ENCODE measurements at regions not wholly inside any gene's neighbourhood (a gene's known extent, or its start where the extent isn't known, plus 50 kb on each side); places are given as distances from the start of the nearest gene placed in this dataset.
"Not testable (repeated sequence)": the region's sequence is repeated elsewhere in the genome, so short reads cannot be mapped to it uniquely, and the experiment has no call there.

DNA sequence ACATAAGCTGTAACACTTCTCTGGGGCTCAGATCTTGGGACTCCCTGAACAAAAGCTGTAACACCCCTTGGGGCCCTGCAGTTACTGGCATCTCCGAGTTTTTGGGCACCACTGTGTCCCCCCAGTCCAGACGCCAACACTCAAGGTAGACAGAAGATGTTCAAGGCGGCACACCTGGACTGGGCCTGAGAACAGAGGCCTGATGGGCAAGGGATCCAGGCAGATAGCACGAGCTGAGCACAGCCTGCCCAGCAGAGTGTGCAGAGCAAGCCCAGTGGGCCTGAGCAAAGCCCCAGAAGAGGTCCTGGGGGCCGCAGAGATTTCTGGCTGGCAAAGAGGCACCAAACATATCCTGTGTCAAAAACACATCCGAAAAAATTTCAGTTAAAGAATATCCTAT, 1163.3 kb upstream of the PRR20A start:
- no peaks in the 10 kb centered on the region for H3K36me3 ChIP-seq (ENCODE audit: insufficient read depth, low read length)
- H3K27me3 Mint-ChIP-seq (ENCODE audit: low read depth, unreplicated experiment), result no peaks in the 10 kb centered on the region

GRCh38 chr13:55981381-55981780, 1159.3 kb upstream of the PRR20A start:
- TF ChIP-seq CTCF (IDR thresholded peaks at IDR 0.05; ENCODE audit: insufficient read depth, low read depth, low read length) (no peak), EZH2 (IDR thresholded peaks at IDR 0.05; ENCODE audit: insufficient read depth, low read length) (no peak)
- no peaks in the 10 kb centered on the region for H3K27me3 ChIP-seq (ENCODE audit: insufficient read depth, low read length)
- no peak overlapping the region for H3K9ac ChIP-seq (ENCODE audit: low read length)
- no peak for FAIRE-seq
- H4K20me1 ChIP-seq (ENCODE audit: insufficient read depth, low read length), result no peaks in the 10 kb centered on the region
- H3K4me3 ChIP-seq (ENCODE audit: insufficient read depth, low read depth, low read length), result no peak overlapping the region
- H3K27ac ChIP-seq (ENCODE audit: low read depth, low read length), result no peak overlapping the region
- no peaks in the 10 kb centered on the region for H3K79me2 ChIP-seq (ENCODE audit: insufficient read depth, low read length)
- Mint-ChIP-seq H3K9me3 (ENCODE audit: unreplicated experiment) (peaks cover 5% of the 10 kb centered on the region), H3K27ac (ENCODE audit: unreplicated experiment) (no peak overlapping the region), H3K36me3 (ENCODE audit: low read depth, unreplicated experiment) (no peaks in the 10 kb centered on the region), H3K4me1 (ENCODE audit: low read depth, unreplicated experiment) (no peaks in the 10 kb centered on the region), H3K27me3 (ENCODE audit: low read depth, unreplicated experiment) (no peaks in the 10 kb centered on the region), H3K4me3 (ENCODE audit: unreplicated experiment) (no peak overlapping the region)
- no peaks in the 10 kb centered on the region for H3K4me1 ChIP-seq (ENCODE audit: insufficient read depth, low read length)
- no peaks in the 10 kb centered on the region for H3K36me3 ChIP-seq (ENCODE audit: insufficient read depth, low read length)
- no peaks in the 10 kb centered on the region for H3K9me3 ChIP-seq (ENCODE audit: insufficient read depth, low read depth, low read length)
- H2AFZ ChIP-seq (ENCODE audit: low read depth, low read length), result no peak overlapping the region
- DNase-seq (ENCODE audit: low read depth), result no peak
- H3K4me2 ChIP-seq (ENCODE audit: low read length), result no peak overlapping the region

More for the DNA sequence above, 1163.3 kb upstream of the PRR20A start:
- no peaks in the 10 kb centered on the region for H4K20me1 ChIP-seq (ENCODE audit: insufficient read depth, low read length)
- H3K27ac Mint-ChIP-seq (ENCODE audit: unreplicated experiment), result no peak overlapping the region
- DNase-seq (ENCODE audit: low read depth) (no peak), FAIRE-seq (no peak)
- no peak overlapping the region for H2AFZ ChIP-seq (ENCODE audit: low read depth, low read length)
- no peaks in the 10 kb centered on the region for H3K79me2 ChIP-seq (ENCODE audit: insufficient read depth, low read length)
- no peaks in the 10 kb centered on the region for H3K9me3 ChIP-seq (ENCODE audit: insufficient read depth, low read depth, low read length)
- H3K4me1 ChIP-seq (ENCODE audit: insufficient read depth, low read length), result no peaks in the 10 kb centered on the region
- no peaks in the 10 kb centered on the region for H3K27me3 ChIP-seq (ENCODE audit: insufficient read depth, low read length)
- H3K4me3 ChIP-seq (ENCODE audit: insufficient read depth, low read depth, low read length), result no peak overlapping the region
- no peak overlapping the region for H3K27ac ChIP-seq (ENCODE audit: low read depth, low read length)
- H3K4me2 ChIP-seq (ENCODE audit: low read length), result no peak overlapping the region
- H3K9me3 Mint-ChIP-seq (ENCODE audit: unreplicated experiment), result peaks cover 5% of the 10 kb centered on the region
- no peak overlapping the region for H3K4me3 Mint-ChIP-seq (ENCODE audit: unreplicated experiment)
- TF ChIP-seq EZH2 (IDR thresholded peaks at IDR 0.05; ENCODE audit: insufficient read depth, low read length), result no peak
- no peak for TF ChIP-seq CTCF (IDR thresholded peaks at IDR 0.05; ENCODE audit: insufficient read depth, low read depth, low read length)
- H3K9ac ChIP-seq (ENCODE audit: low read length), result no peak overlapping the region
- no peaks in the 10 kb centered on the region for H3K36me3 Mint-ChIP-seq (ENCODE audit: low read depth, unreplicated experiment)
- no peaks in the 10 kb centered on the region for H3K4me1 Mint-ChIP-seq (ENCODE audit: low read depth, unreplicated experiment)

DNA sequence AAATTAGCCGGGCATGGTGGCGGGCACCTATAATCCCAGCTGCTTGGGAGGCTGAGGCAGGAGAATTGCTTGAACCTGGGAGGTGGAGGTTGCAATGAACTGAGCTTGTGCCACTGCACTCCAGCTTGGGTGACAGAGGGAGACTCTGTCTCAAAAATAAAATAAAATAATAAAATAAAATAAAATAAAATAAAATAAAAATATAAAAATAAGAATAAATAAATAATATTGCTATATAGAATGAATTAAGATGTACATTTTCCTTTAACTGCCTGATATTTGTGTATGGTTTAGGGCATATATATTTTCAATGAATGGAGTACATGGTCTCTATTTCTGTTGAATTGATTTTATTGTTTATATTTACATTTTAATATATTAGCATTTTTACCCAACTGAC, 1156.7 kb upstream of the PRR20A start:
- not testable (repeated sequence) for H3K4me3 Mint-ChIP-seq (ENCODE audit: unreplicated experiment); DNase-seq (ENCODE audit: low read depth); H3K9me3 Mint-ChIP-seq (ENCODE audit: unreplicated experiment); H3K4me1 Mint-ChIP-seq (ENCODE audit: low read depth, unreplicated experiment); H3K79me2 ChIP-seq (ENCODE audit: insufficient read depth, low read length); H2AFZ ChIP-seq (ENCODE audit: low read depth, low read length); H3K27me3 Mint-ChIP-seq (ENCODE audit: low read depth, unreplicated experiment); H3K36me3 ChIP-seq (ENCODE audit: insufficient read depth, low read length); H3K9ac ChIP-seq (ENCODE audit: low read length); FAIRE-seq; H3K36me3 Mint-ChIP-seq (ENCODE audit: low read depth, unreplicated experiment); H3K4me2 ChIP-seq (ENCODE audit: low read length); H3K27ac Mint-ChIP-seq (ENCODE audit: unreplicated experiment); H4K20me1 ChIP-seq (ENCODE audit: insufficient read depth, low read length); H3K27ac ChIP-seq (ENCODE audit: low read depth, low read length); H3K4me1 ChIP-seq (ENCODE audit: insufficient read depth, low read length); H3K4me3 ChIP-seq (ENCODE audit: insufficient read depth, low read depth, low read length); H3K27me3 ChIP-seq (ENCODE audit: insufficient read depth, low read length); H3K9me3 ChIP-seq (ENCODE audit: insufficient read depth, low read depth, low read length)

All from astrocyte (in vitro differentiated cells and primary cell).